ENCODE measurements at regions not wholly inside any gene's neighbourhood (a gene's known extent, or its start where the extent isn't known, plus 50 kb on each side); places are given as distances from the start of the nearest gene placed in this dataset.

GRCh38 chr16:8087146-8087545 lies 503.2 kb downstream of the TMEM114 start:
- no peaks in the 10 kb centered on the region for H3K79me2 ChIP-seq (ENCODE audit: control insufficient read depth, insufficient read depth, low read length)
- H3K4me1 ChIP-seq (ENCODE audit: control insufficient read depth in 2 of 2, insufficient read depth in 2 of 2, low read length in 2 of 2): no peaks in the 10 kb centered on the region
- H3K9ac ChIP-seq (ENCODE audit: low read length): no peak overlapping the region
- no peak overlapping the region for H3K4me2 ChIP-seq (replicated peaks; ENCODE audit: low read depth, low read length, poor library complexity, severe bottlenecking)
- H3K27ac ChIP-seq (ENCODE audit: low read length in 2 of 2): no peak overlapping the region
- DNase-seq (no peak), ATAC-seq (ENCODE audit: low read depth) (no peak)
- no peak overlapping the region for H3K4me3 Mint-ChIP-seq
- WGBS (ENCODE audit: insufficient coverage): no CpG with 5 or more reads among the region's 2 CpGs
- H3K27ac Mint-ChIP-seq: no peak overlapping the region
- H3K27me3 Mint-ChIP-seq: no peaks in the 10 kb centered on the region
- ChIA-PET CTCF (no interaction called here), POLR2A (no interaction called here)
- H3K9me3 Mint-ChIP-seq (ENCODE audit: insufficient read depth): peaks cover 3% of the 10 kb centered on the region
- no peak overlapping the region for H3K4me3 ChIP-seq (ENCODE audit: control extremely low read depth in 1 of 5, extremely low read depth in 1 of 5, insufficient read depth in 1 of 5, low read depth in 2 of 5, low read length in 4 of 5)
- H3K4me1 Mint-ChIP-seq: no peaks in the 10 kb centered on the region
- H3K27me3 ChIP-seq (replicated peaks in 1 of 4; ENCODE audit: control extremely low read depth in 1 of 4, control insufficient read depth in 3 of 4, insufficient read depth in 4 of 4, low read length in 3 of 4): no peaks in the 10 kb centered on the region
- H3K9me3 ChIP-seq (ENCODE audit: control extremely low read depth in 1 of 3, control insufficient read depth in 2 of 3, insufficient read depth in 1 of 3, low read length in 2 of 3): no peaks in the 10 kb centered on the region
- H2AFZ ChIP-seq (ENCODE audit: insufficient read depth, low read depth, low read length, poor library complexity, severe bottlenecking): no peak overlapping the region
- no peak for TF ChIP-seq EZH2 (IDR thresholded peaks at IDR 0.05; ENCODE audit: borderline replicate concordance, insufficient read depth, low read depth, low read length, poor library complexity, severe bottlenecking)
- no peak for TF ChIP-seq CTCF (IDR thresholded peaks at IDR 0.05)
- intact Hi-C loops (cut with micrococcal nuclease): no loop called here
- no peaks in the 10 kb centered on the region for H3K36me3 ChIP-seq (replicated peaks in 1 of 2; ENCODE audit: control extremely low read depth in 1 of 2, control insufficient read depth in 1 of 2, extremely low read depth in 1 of 2, insufficient read depth in 2 of 2, low read length in 1 of 2)
- no peaks in the 10 kb centered on the region for H4K20me1 ChIP-seq (ENCODE audit: control insufficient read depth, insufficient read depth, low read length, poor library complexity, severe bottlenecking)

GRCh38 chr16:8084882-8085281 lies 505.4 kb downstream of the TMEM114 start:
- no CpG with 5 or more reads among the region's 2 CpGs for WGBS (ENCODE audit: insufficient coverage)
- POLR2A ChIA-PET: no interaction called here
- Histone ChIP-seq H3K27me3 (replicated peaks in 1 of 4; ENCODE audit: control extremely low read depth in 1 of 4, control insufficient read depth in 3 of 4, insufficient read depth in 4 of 4, low read length in 3 of 4) (no peaks in the 10 kb centered on the region), H3K27ac (ENCODE audit: low read length in 2 of 2) (no peak overlapping the region), H4K20me1 (ENCODE audit: control insufficient read depth, insufficient read depth, low read length, poor library complexity, severe bottlenecking) (no peaks in the 10 kb centered on the region), H2AFZ (ENCODE audit: insufficient read depth, low read depth, low read length, poor library complexity, severe bottlenecking) (no peak overlapping the region), H3K36me3 (replicated peaks in 1 of 2; ENCODE audit: control extremely low read depth in 1 of 2, control insufficient read depth in 1 of 2, extremely low read depth in 1 of 2, insufficient read depth in 2 of 2, low read length in 1 of 2) (no peaks in the 10 kb centered on the region), H3K4me2 (replicated peaks; ENCODE audit: low read depth, low read length, poor library complexity, severe bottlenecking) (no peak overlapping the region), H3K4me1 (ENCODE audit: control insufficient read depth in 2 of 2, insufficient read depth in 2 of 2, low read length in 2 of 2) (no peaks in the 10 kb centered on the region), H3K9me3 (ENCODE audit: control extremely low read depth in 1 of 3, control insufficient read depth in 2 of 3, insufficient read depth in 1 of 3, low read length in 2 of 3) (no peaks in the 10 kb centered on the region), H3K9ac (ENCODE audit: low read length) (no peak overlapping the region), H3K4me3 (ENCODE audit: control extremely low read depth in 1 of 5, extremely low read depth in 1 of 5, insufficient read depth in 1 of 5, low read depth in 2 of 5, low read length in 4 of 5) (no peak overlapping the region), H3K79me2 (ENCODE audit: control insufficient read depth, insufficient read depth, low read length) (no peaks in the 10 kb centered on the region)
- intact Hi-C loops (cut with micrococcal nuclease): no loop called here
- H3K4me1 Mint-ChIP-seq: no peaks in the 10 kb centered on the region
- H3K27ac Mint-ChIP-seq: no peak overlapping the region
- ATAC-seq (ENCODE audit: low read depth): no peak
- no peak for DNase-seq
- CTCF ChIA-PET: no interaction called here
- no peak overlapping the region for H3K4me3 Mint-ChIP-seq
- no peaks in the 10 kb centered on the region for H3K27me3 Mint-ChIP-seq
- peaks cover 3% of the 10 kb centered on the region for H3K9me3 Mint-ChIP-seq (ENCODE audit: insufficient read depth)
- TF ChIP-seq EZH2 (IDR thresholded peaks at IDR 0.05; ENCODE audit: borderline replicate concordance, insufficient read depth, low read depth, low read length, poor library complexity, severe bottlenecking): no peak
- TF ChIP-seq CTCF (IDR thresholded peaks at IDR 0.05): no peak
